MCF 10A (cell line): ENCODE measurements at regions not wholly inside any gene's neighbourhood (a gene's known extent, or its start where the extent isn't known, plus 50 kb on each side); places are given as distances from the start of the nearest gene placed in this dataset.
A peak's percentile ranks its signal among the peaks of the same experiment; 100 is the strongest.
"Not testable (repeated sequence)": the region's sequence is repeated elsewhere in the genome, so short reads cannot be mapped to it uniquely, and the experiment has no call there.

Experiments
- BruUV-seq: library from RNA; stranded (reverse); fragments of 400-500 nt; replicated peaks from 2 replicates; lab custom pipeline; 2021; lab: Mats Ljungman, UMichigan
- CTCF ChIA-PET: fragments of 300-600 bp; sonication (Branson Sonifier 250); formaldehyde crosslinking; extraction: SDS; loops from one replicate; lab custom pipeline; 2021; ENCODE audit warnings: antibody characterized with exemption, inconsistent platforms; lab: Yijun Ruan, JAX
- POLR2A ChIA-PET: fragments of 300-600, 350-650 bp; sonication (Branson Sonifier 250); formaldehyde crosslinking; extraction: SDS; loops from one replicate; lab custom pipeline; 2020; ENCODE audit warnings: antibody characterized with exemption, inconsistent platforms; lab: Yijun Ruan, JAX
- DNase-seq: peaks from one replicate; pipeline ENCODE4 v3.0.0-alpha.2; 2018; ENCODE audit not compliant: unreplicated experiment
- H3K27ac Mint-ChIP-seq: one replicate; pipeline ENCODE4 v1.8.0; 2022; ENCODE audit warnings: mild to moderate bottlenecking, low read depth, mixed read lengths; ENCODE audit not compliant: unreplicated experiment
- H3K27me3 Mint-ChIP-seq: one replicate; pipeline ENCODE4 v1.8.0; 2022; ENCODE audit warnings: mixed read lengths; ENCODE audit not compliant: insufficient read depth, unreplicated experiment
- H3K36me3 Mint-ChIP-seq: one replicate; pipeline ENCODE4 v1.8.0; 2022; ENCODE audit warnings: mild to moderate bottlenecking, moderate library complexity, mixed read lengths; ENCODE audit not compliant: insufficient read depth, unreplicated experiment
- H3K4me1 Mint-ChIP-seq: one replicate; pipeline ENCODE4 v1.8.0; 2022; ENCODE audit warnings: mixed read lengths; ENCODE audit not compliant: insufficient read depth, unreplicated experiment
- H3K4me3 Mint-ChIP-seq: one replicate; pipeline ENCODE4 v1.8.0; 2022; ENCODE audit warnings: mild to moderate bottlenecking, moderate library complexity, mixed read lengths; ENCODE audit not compliant: unreplicated experiment
- H3K9me3 Mint-ChIP-seq: one replicate; pipeline ENCODE4 v1.8.0; 2022; ENCODE audit warnings: mixed read lengths; ENCODE audit not compliant: unreplicated experiment
- intact Hi-C: fragments of 100-400 bp; cut with micrococcal nuclease; formaldehyde crosslinking; loops from 2 replicates; pipeline ENCODE4 v1.14.1; 2022
- TF ChIP-seq, protein P1 (sequence below): fragments of 200-600 bp; IDR thresholded peaks from one replicate; pipeline ENCODE4 v1.8.0; 2022; ENCODE audit warnings: antibody characterized with exemption, mild to moderate bottlenecking; ENCODE audit not compliant: unreplicated experiment

GRCh38 chr1:60874718-60875117, 207.6 kb upstream of the NFIA start:
- Mint-ChIP-seq H3K4me1 (peaks cover 6% of the 10 kb centered on the region), H3K36me3 (no peaks in the 10 kb centered on the region), H3K4me3 (no peak overlapping the region), H3K27ac (no peak overlapping the region), H3K27me3 (no peaks in the 10 kb centered on the region), H3K9me3 (no peaks in the 10 kb centered on the region)
- DNase-seq, result peak; percentile 63
- POLR2A ChIA-PET, result interaction anchor here (1.5 kb wide), 1 partner anchor 21 kb away, joined by 3 read pairs; no protein-coding TSS in a partner anchor
- BruUV-seq, result no TSS peak
- intact Hi-C loops, result no loop called here
- CTCF ChIA-PET, result no interaction called here
- TF ChIP-seq, protein P1, sequence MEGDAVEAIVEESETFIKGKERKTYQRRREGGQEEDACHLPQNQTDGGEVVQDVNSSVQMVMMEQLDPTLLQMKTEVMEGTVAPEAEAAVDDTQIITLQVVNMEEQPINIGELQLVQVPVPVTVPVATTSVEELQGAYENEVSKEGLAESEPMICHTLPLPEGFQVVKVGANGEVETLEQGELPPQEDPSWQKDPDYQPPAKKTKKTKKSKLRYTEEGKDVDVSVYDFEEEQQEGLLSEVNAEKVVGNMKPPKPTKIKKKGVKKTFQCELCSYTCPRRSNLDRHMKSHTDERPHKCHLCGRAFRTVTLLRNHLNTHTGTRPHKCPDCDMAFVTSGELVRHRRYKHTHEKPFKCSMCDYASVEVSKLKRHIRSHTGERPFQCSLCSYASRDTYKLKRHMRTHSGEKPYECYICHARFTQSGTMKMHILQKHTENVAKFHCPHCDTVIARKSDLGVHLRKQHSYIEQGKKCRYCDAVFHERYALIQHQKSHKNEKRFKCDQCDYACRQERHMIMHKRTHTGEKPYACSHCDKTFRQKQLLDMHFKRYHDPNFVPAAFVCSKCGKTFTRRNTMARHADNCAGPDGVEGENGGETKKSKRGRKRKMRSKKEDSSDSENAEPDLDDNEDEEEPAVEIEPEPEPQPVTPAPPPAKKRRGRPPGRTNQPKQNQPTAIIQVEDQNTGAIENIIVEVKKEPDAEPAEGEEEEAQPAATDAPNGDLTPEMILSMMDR, result no peak

- H3K9me3 Mint-ChIP-seq, H3K4me1 Mint-ChIP-seq, H3K4me3 Mint-ChIP-seq, DNase-seq, H3K27me3 Mint-ChIP-seq, H3K27ac Mint-ChIP-seq, H3K36me3 Mint-ChIP-seq, intact Hi-C loops, BruUV-seq: not testable (repeated sequence)
- CTCF ChIA-PET, result interaction anchor here (0.6 kb wide), 1 partner anchor 25 kb away, joined by 4 read pairs; no protein-coding TSS in a partner anchor
- POLR2A ChIA-PET, result interaction anchor here (1.2 kb wide), 1 partner anchor 25 kb away, joined by 3 read pairs; no protein-coding TSS in a partner anchor
These were observed 209.0 kb upstream of the NFIA start for GRCh38 chr1:60873396-60873795.

DNA sequence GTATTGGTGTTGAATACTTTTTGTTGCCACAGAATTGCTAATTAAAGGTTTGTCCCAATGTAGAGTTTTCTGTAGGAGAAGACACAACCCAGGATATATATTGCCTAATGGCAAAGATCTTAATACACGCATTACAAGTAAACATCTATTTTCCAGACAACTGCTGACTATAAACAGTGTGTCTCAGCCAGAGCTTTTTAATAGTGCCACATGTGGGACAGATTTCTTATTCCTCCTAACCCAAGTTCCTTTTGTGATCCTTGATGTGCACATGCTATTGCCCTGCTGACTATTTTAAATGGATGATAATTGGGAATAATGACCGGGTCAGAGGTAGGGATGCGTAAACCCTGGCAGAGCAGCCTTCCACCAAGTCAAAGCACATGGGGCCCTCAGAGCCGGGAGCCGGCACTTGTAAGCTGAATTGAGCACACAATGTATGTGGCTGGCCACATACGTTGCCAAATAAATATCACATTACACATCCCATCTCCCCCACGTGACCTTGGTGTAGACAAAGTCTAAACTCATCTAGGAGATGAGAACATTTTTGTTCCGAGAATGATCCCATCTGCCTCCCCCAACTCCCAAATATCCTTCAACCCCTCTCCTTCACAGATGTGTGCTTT, 209.8 kb upstream of the NFIA start:
- no peaks in the 10 kb centered on the region for H3K27me3 Mint-ChIP-seq
- H3K36me3 Mint-ChIP-seq, result no peaks in the 10 kb centered on the region
- no peak overlapping the region for H3K4me3 Mint-ChIP-seq
- intact Hi-C loops, result no loop called here
- no TSS peak for BruUV-seq
- no peak overlapping the region for H3K27ac Mint-ChIP-seq
- ChIA-PET CTCF (no interaction called here), POLR2A (no interaction called here)
- no peaks in the 10 kb centered on the region for H3K4me1 Mint-ChIP-seq
- TF ChIP-seq, protein P1, result no peak
- no peak for DNase-seq
- H3K9me3 Mint-ChIP-seq, result no peaks in the 10 kb centered on the region

DNA sequence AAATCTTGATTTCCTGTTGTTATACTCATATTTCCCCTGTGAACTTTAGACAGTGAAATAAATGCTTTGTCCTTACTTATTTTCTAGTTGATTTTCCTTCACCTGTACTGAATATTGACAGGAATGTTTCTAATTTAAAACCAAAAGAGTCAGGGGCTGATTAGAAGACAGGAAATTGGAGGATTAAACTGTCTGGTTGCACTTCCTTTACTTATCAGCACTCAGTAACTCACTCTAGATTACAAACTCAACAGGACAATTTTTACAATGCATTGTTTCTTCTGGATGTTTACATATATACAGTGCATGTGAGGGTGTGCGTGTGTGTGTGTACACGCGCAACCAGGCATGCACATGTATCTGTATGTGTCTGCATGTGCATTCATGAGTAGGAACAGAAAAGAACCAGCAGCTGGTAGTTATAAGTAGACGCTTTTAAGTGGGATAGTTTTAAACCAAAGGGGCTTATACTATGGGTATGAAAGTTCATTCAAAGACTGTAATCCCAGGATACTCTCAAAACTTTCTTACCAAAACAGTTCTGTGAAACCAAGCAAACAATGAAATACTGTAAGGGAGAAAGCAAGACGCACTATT, 212.0 kb upstream of the NFIA start:
- Mint-ChIP-seq H3K4me1 (no peaks in the 10 kb centered on the region), H3K9me3 (no peaks in the 10 kb centered on the region)
- no TSS peak for BruUV-seq

More for the DNA sequence above, 212.0 kb upstream of the NFIA start:
- Mint-ChIP-seq H3K27me3 (no peaks in the 10 kb centered on the region), H3K27ac (no peak overlapping the region), H3K36me3 (no peaks in the 10 kb centered on the region), H3K4me3 (no peak overlapping the region)
- intact Hi-C loops, result no loop called here
- POLR2A ChIA-PET, result no interaction called here
- CTCF ChIA-PET, result interaction anchor here (1.0 kb wide), 1 partner anchor 894 kb away, joined by 3 read pairs; no protein-coding TSS in a partner anchor
- DNase-seq, result no peak
- TF ChIP-seq, protein P1, result no peak
